ENCODE measurements at regions not wholly inside any gene's neighbourhood (a gene's known extent, or its start where the extent isn't known, plus 50 kb on each side); places are given as distances from the start of the nearest gene placed in this dataset.
A peak's percentile ranks its signal among the peaks of the same experiment; 100 is the strongest.

DNA sequence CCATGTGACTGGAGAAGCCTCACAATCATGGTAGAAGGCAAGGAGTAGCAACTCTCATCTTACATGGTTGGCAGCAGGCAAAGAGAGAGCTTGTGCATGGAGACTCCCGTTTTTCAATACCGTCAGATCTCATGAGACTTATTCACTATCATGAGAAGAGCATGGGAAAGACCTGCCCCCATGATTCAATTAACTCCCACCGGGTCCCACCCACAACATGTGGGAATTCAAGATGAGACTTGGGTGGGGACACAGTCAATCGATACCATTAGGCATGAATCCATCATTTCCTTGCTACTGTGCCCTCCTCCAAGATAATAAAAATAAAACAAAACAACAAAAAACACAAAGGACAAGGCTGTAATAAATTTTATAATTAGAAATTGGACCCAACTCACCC, 384.7 kb upstream of the MEIS2 start:
- Histone ChIP-seq H3K36me3 (ENCODE audit: insufficient read depth, low read length) (no peaks in the 10 kb centered on the region), H3K4me3 (ENCODE audit: low read length) (no peak overlapping the region), H3K4me1 (ENCODE audit: insufficient read depth, low read length) (no peaks in the 10 kb centered on the region), H3K9me3 (ENCODE audit: control insufficient read depth in 1 of 2, insufficient read depth in 1 of 2, low read length in 2 of 2) (peaks cover 0 to 4% of the 10 kb centered on the region in 2 experiments), H3K27me3 (ENCODE audit: control insufficient read depth in 1 of 2, insufficient read depth in 2 of 2, low read length in 2 of 2) (no peaks in the 10 kb centered on the region), H3K27ac (ENCODE audit: low read depth in 1 of 2, low read length in 2 of 2) (no peak overlapping the region)
- Mint-ChIP-seq H3K36me3 (ENCODE audit: low read depth) (no peaks in the 10 kb centered on the region), H3K27me3 (no peaks in the 10 kb centered on the region), H3K9me3 (peaks cover 17% of the 10 kb centered on the region), H3K4me1 (ENCODE audit: low read depth) (no peaks in the 10 kb centered on the region), H3K4me3 (no peak overlapping the region), H3K27ac (no peak overlapping the region)
- intact Hi-C loops (cut with DNase I, micrococcal nuclease): no loop called here
- no peak for DNase-seq
- TF ChIP-seq, protein P1, sequence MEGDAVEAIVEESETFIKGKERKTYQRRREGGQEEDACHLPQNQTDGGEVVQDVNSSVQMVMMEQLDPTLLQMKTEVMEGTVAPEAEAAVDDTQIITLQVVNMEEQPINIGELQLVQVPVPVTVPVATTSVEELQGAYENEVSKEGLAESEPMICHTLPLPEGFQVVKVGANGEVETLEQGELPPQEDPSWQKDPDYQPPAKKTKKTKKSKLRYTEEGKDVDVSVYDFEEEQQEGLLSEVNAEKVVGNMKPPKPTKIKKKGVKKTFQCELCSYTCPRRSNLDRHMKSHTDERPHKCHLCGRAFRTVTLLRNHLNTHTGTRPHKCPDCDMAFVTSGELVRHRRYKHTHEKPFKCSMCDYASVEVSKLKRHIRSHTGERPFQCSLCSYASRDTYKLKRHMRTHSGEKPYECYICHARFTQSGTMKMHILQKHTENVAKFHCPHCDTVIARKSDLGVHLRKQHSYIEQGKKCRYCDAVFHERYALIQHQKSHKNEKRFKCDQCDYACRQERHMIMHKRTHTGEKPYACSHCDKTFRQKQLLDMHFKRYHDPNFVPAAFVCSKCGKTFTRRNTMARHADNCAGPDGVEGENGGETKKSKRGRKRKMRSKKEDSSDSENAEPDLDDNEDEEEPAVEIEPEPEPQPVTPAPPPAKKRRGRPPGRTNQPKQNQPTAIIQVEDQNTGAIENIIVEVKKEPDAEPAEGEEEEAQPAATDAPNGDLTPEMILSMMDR (IDR thresholded peaks at IDR 0.05): no peak
- ATAC-seq (ENCODE audit: poor library complexity): no peak
- ChIA-PET CTCF (no interaction called here), POLR2A (no interaction called here)

DNA sequence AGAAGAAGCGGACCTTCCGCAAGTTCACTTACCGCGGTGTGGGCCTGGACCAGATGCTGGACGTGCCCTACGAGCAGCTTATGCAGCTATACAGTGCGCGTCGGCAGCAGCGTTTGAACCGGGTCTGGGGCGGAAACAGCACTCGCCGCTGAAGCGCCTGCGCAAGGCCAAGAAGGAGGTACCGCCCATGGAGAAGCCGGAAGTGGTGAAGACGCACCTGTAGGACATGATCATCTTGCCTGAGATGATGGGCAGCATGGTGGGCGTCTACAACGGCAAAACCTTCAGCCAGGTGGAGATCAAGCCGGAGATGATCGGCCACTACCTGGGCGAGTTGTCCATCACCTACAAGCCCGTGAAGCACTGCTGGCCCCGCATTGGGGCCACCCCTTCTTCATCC, 390.4 kb upstream of the MEIS2 start:
- Histone ChIP-seq H3K36me3 (ENCODE audit: insufficient read depth, low read length) (no peaks in the 10 kb centered on the region), H3K9me3 (ENCODE audit: control insufficient read depth in 1 of 2, insufficient read depth in 1 of 2, low read length in 2 of 2) (peaks cover 0 to 6% of the 10 kb centered on the region in 2 experiments), H3K27ac (ENCODE audit: low read depth in 1 of 2, low read length in 2 of 2) (no peak overlapping the region), H3K4me3 (ENCODE audit: low read length) (no peak overlapping the region), H3K27me3 (ENCODE audit: control insufficient read depth in 1 of 2, insufficient read depth in 2 of 2, low read length in 2 of 2) (no peaks in the 10 kb centered on the region), H3K4me1 (ENCODE audit: insufficient read depth, low read length) (no peaks in the 10 kb centered on the region)
- Mint-ChIP-seq H3K4me1 (ENCODE audit: low read depth) (no peaks in the 10 kb centered on the region), H3K27ac (no peak overlapping the region), H3K27me3 (no peaks in the 10 kb centered on the region), H3K4me3 (no peak overlapping the region), H3K9me3 (peaks cover 9% of the 10 kb centered on the region), H3K36me3 (ENCODE audit: low read depth) (no peaks in the 10 kb centered on the region)
- intact Hi-C loops (cut with DNase I, micrococcal nuclease): no loop called here
- DNase-seq: peak in 1 of 14 experiments; percentile 5
- TF ChIP-seq, protein P1 (IDR thresholded peaks at IDR 0.05): no peak
- POLR2A ChIA-PET: no interaction called here
- no peak for ATAC-seq (ENCODE audit: poor library complexity)
- CTCF ChIA-PET: no interaction called here

DNA sequence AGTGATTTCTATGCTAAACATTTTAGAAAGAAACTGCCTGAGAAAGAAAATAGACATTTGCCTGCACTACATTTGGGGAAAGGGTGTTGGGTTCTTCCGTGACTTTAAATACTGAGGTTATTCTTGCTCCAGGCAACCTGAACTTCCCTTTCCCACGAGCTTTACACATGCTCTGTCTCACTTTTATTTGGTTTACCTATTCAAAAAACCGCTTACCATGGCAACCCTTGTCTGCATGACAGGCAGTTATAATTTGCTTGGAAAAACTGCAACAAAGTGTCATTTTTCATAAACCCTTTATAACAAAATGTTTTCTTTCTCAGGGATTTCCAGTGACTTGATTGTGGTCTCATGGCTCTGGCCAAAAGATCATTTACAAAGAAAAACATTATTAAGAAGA, 416.3 kb upstream of the MEIS2 start:
- H3K4me1 Mint-ChIP-seq (ENCODE audit: low read depth): no peaks in the 10 kb centered on the region
- no peaks in the 10 kb centered on the region for H3K9me3 Mint-ChIP-seq

More for the DNA sequence above, 416.3 kb upstream of the MEIS2 start:
- TF ChIP-seq, protein P1 (IDR thresholded peaks at IDR 0.05): no peak
- H3K27me3 Mint-ChIP-seq: no peaks in the 10 kb centered on the region
- intact Hi-C loops (cut with DNase I, micrococcal nuclease): no loop called here
- ATAC-seq (ENCODE audit: poor library complexity) (no peak), DNase-seq (no peak)
- H3K36me3 Mint-ChIP-seq (ENCODE audit: low read depth): no peaks in the 10 kb centered on the region
- Histone ChIP-seq H3K4me3 (ENCODE audit: low read length) (no peak overlapping the region), H3K4me1 (ENCODE audit: insufficient read depth, low read length) (no peaks in the 10 kb centered on the region), H3K27ac (ENCODE audit: low read depth in 1 of 2, low read length in 2 of 2) (no peak overlapping the region), H3K27me3 (ENCODE audit: control insufficient read depth in 1 of 2, insufficient read depth in 2 of 2, low read length in 2 of 2) (no peaks in the 10 kb centered on the region), H3K9me3 (ENCODE audit: control insufficient read depth in 1 of 2, insufficient read depth in 1 of 2, low read length in 2 of 2) (no peaks in the 10 kb centered on the region), H3K36me3 (ENCODE audit: insufficient read depth, low read length) (no peaks in the 10 kb centered on the region)
- no peak overlapping the region for H3K27ac Mint-ChIP-seq
- ChIA-PET CTCF (no interaction called here), POLR2A (no interaction called here)
- no peak overlapping the region for H3K4me3 Mint-ChIP-seq
